GM12878 (cell line): ENCODE measurements at regions not wholly inside any gene's neighbourhood (a gene's known extent, or its start where the extent isn't known, plus 50 kb on each side); places are given as distances from the start of the nearest gene placed in this dataset.

Source experiments
- ATAC-seq: fragments of 200-7000 bp; cut with Tn5 transposase; 3 replicates; pipeline ENCODE4 v1.9.1; 2020; ENCODE audit warnings: mild to moderate bottlenecking, moderate library complexity
- BruUV-seq: library from RNA; stranded (reverse); fragments of 400-500 nt; replicated peaks from 2 replicates; lab custom pipeline; 2021; lab: Mats Ljungman, UMichigan
- CTCF ChIA-PET: fragments of 300-600 bp; sonication (Branson Sonifier 250); formaldehyde crosslinking; extraction: SDS; loops from one replicate; lab custom pipeline; 2021; ENCODE audit warnings: inconsistent platforms; lab: Yijun Ruan, JAX
- POLR2A ChIA-PET: fragments of 350-600 bp; formaldehyde crosslinking; extraction: SDS; loops from one replicate; lab custom pipeline; 2021; ENCODE audit warnings: inconsistent platforms; lab: Charles Lee
- RAD21 ChIA-PET: fragments of 300-600 bp; sonication (Branson Sonifier 250); formaldehyde crosslinking; loops from one replicate; lab custom pipeline; 2023; ENCODE audit warnings: antibody characterized with exemption; ENCODE audit not compliant: unreplicated experiment; lab: Charles Lee
- SMC1A ChIA-PET: fragments of 300-600 bp; sonication (Branson Sonifier 250); formaldehyde crosslinking; loops from one replicate; lab custom pipeline; 2023; ENCODE audit not compliant: unreplicated experiment, uncharacterized antibody; lab: Charles Lee
- DNase-seq: peaks from one replicate; pipeline ENCODE4 v3.0.0-alpha.2; 2011; ENCODE audit warnings: low read depth, low spot score
- FAIRE-seq: peaks from 3 replicates; lab custom pipeline; 2011; peaks lifted over from hg19 to GRCh38; lab: Jason Lieb, UNC
- H2AFZ ChIP-seq: 2 replicates; pipeline ENCODE4 v1.6.0; 2011; ENCODE audit warnings: low read depth, low read length, control low read depth; ENCODE audit not compliant: control insufficient read depth
- H3K27ac ChIP-seq: 2 replicates; pipeline ENCODE4 v1.5.1; 2011; ENCODE audit warnings: control low read depth; ENCODE audit not compliant: control insufficient read depth, insufficient read depth
- H3K27me3 ChIP-seq, 2 experiments: replicated peaks in 1 of 2; 2 replicates each; pipeline versions ENCODE4 v1.6.0 to v1.6.1; 2011; ENCODE audit warnings: low read length in 1 of 2; ENCODE audit not compliant: control insufficient read depth in 2 of 2, insufficient read depth in 2 of 2
- H3K36me3 ChIP-seq, 2 experiments: 2 replicates each; pipeline ENCODE4 v1.5.1; 2011; ENCODE audit warnings: low read length in 1 of 2; ENCODE audit not compliant: control insufficient read depth in 2 of 2, insufficient read depth in 2 of 2
- H3K4me1 ChIP-seq: 2 replicates; pipeline ENCODE4 v1.6.1; 2011; ENCODE audit warnings: mild to moderate bottlenecking, low read length, moderate library complexity, mixed read lengths; ENCODE audit not compliant: control insufficient read depth, insufficient read depth
- H3K4me2 ChIP-seq: 2 replicates; pipeline ENCODE4 v1.6.0; 2011; ENCODE audit warnings: control low read depth; ENCODE audit not compliant: control insufficient read depth, insufficient read depth
- H3K4me3 ChIP-seq: fragments of 200-600 bp; sonication (generic); 2 replicates; pipeline ENCODE4 v1.5.1; 2016
- H3K79me2 ChIP-seq: 2 replicates; pipeline ENCODE4 v1.6.0; 2011; ENCODE audit warnings: low read length; ENCODE audit not compliant: control insufficient read depth, insufficient read depth
- H3K9ac ChIP-seq: 2 replicates; pipeline ENCODE4 v1.8.0; 2011; ENCODE audit warnings: low read length, control low read depth, mixed read lengths; ENCODE audit not compliant: control insufficient read depth, insufficient read depth
- H3K9me3 ChIP-seq: replicated peaks from 3 replicates; pipeline ENCODE4 v1.5.1; 2011; ENCODE audit warnings: mild to moderate bottlenecking, low read length; ENCODE audit not compliant: control insufficient read depth, insufficient read depth
- H4K20me1 ChIP-seq: 2 replicates; pipeline ENCODE4 v1.6.0; 2011; ENCODE audit not compliant: control insufficient read depth, insufficient read depth
- ASH2L ChIP-seq: fragments of 300-600, 200-600 bp; sonication (generic); IDR thresholded peaks from 2 replicates; pipeline ENCODE4 v1.6.1; 2017; ENCODE audit warnings: low read depth, mild to moderate bottlenecking, borderline replicate concordance
- CEBPB ChIP-seq, 2 experiments: fragments of 150-350 bp in 1 of 2; IDR thresholded peaks; 2 replicates each; pipeline ENCODE4 v1.6.1; 2012 to 2014; ENCODE audit warnings: low read depth in 2 of 2, low read length in 2 of 2, borderline replicate concordance in 1 of 2, inconsistent platforms in 1 of 2
- MTA2 ChIP-seq: fragments of 450-650 bp; IDR thresholded peaks from 2 replicates; pipeline ENCODE4 v1.6.1; 2016; ENCODE audit warnings: low read depth, mild to moderate bottlenecking, moderate library complexity
- SMAD5 ChIP-seq: IDR thresholded peaks from 2 replicates; pipeline ENCODE4 v1.6.1; 2016; ENCODE audit warnings: antibody characterized with exemption, low read depth
- ZNF592 ChIP-seq: fragments of 450-650 bp; IDR thresholded peaks from 2 replicates; pipeline ENCODE4 v1.6.1; 2017; ENCODE audit warnings: mild to moderate bottlenecking, moderate library complexity
- WGBS: methylation state at CpG from one replicate; pipeline ENCODE4 v1.1.6; 2016; ENCODE audit warnings: low lambda C conversion rate; ENCODE audit not compliant: insufficient replicate concordance, insufficient coverage; ENCODE audit errors: missing lambda C conversion rate; 5-methylcytosine and 5-hydroxymethylcytosine counted together
- in situ Hi-C: fragments of 300-500 bp; cut with MboI; formaldehyde crosslinking; loops from 9 replicates; pipeline ENCODE4 v1.14.3; 2018; ENCODE audit warnings: mixed read lengths
- intact Hi-C: fragments of 100-400 bp; cut with micrococcal nuclease; formaldehyde crosslinking; loops from one replicate; pipeline ENCODE4 v1.14.2; 2022; ENCODE audit not compliant: unreplicated experiment

- Histone ChIP-seq H4K20me1 (no peaks in the 10 kb centered on the region), H3K27me3 (no peaks in the 10 kb centered on the region), H3K36me3 (no peaks in the 10 kb centered on the region), H3K4me3 (no peak overlapping the region), H3K4me1 (no peaks in the 10 kb centered on the region), H3K27ac (no peak overlapping the region), H3K9me3 (no peaks in the 10 kb centered on the region), H3K9ac (no peak overlapping the region), H2AFZ (no peak overlapping the region), H3K79me2 (no peaks in the 10 kb centered on the region), H3K4me2 (no peak overlapping the region)
- BruUV-seq: no TSS peak
- 0% methylated on average over 1 of the region's 1 CpG for WGBS
- ChIA-PET CTCF (interaction anchor here (1.8 kb wide), 1 partner anchor 13 kb away, joined by 4 read pairs; no protein-coding TSS in a partner anchor), RAD21 (no interaction called here), SMC1A (no interaction called here), POLR2A (no interaction called here)
- intact Hi-C loops: no loop called here
- FAIRE-seq: no peak
- TF ChIP-seq MTA2 (peak; percentile 44; the same call in 1 of the 2 replicates), ZNF592 (no peak), SMAD5 (no peak), CEBPB (IDR thresholded peaks at IDR 0.05; ENCODE audit: borderline replicate concordance in 1 of 2, low read depth in 2 of 2, low read length in 2 of 2) (no peak), ASH2L (no peak)
- in situ Hi-C loops: no loop called here
- no peak for DNase-seq
- no peak; the same call in 2 of the 3 replicates for ATAC-seq
These were observed 202.7 kb downstream of the RASSF9 start for GRCh38 chr12:85633491-85633890.
